HFF-Myc (cell line): ENCODE measurements at regions not wholly inside any gene's neighbourhood (a gene's known extent, or its start where the extent isn't known, plus 50 kb on each side); places are given as distances from the start of the nearest gene placed in this dataset.

Experiments used
- DNase-seq: peaks from one replicate; pipeline ENCODE4 v3.0.0-alpha.2; 2011; ENCODE audit warnings: low read depth; ENCODE audit errors: extremely low read depth
- H3K4me3 ChIP-seq: replicated peaks from 2 replicates; pipeline ENCODE4 v1.5.1; 2011; ENCODE audit warnings: low read depth, mild to moderate bottlenecking, control low read depth, low read length
- TF ChIP-seq, protein P1 (sequence below): IDR thresholded peaks from 2 replicates; pipeline ENCODE4 v1.5.1; 2012; ENCODE audit warnings: mild to moderate bottlenecking, low read depth, low read length, control low read depth; ENCODE audit errors: missing control alignments

DNA sequence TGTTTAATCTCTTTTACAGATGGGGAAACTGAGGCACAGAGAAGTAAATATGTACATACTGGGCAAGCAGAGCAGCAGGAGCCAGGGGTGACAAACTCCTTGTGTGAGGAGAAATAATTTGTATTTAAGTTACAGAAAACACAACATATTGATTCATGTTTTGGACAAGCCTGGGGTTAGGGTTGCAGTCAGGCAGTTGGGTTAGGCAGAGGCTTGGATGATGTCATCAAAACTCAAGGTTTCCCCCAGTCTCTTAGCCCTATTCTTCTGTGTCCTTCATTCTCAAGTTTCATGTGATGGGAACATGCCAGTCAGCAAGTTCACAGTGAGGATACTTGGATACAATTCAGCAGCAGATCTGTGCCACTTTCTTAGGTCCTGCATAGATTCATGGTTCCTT, 181.4 kb downstream of the CXCL12 start:
- no peak overlapping the region for H3K4me3 ChIP-seq
- no peak for DNase-seq
- TF ChIP-seq, protein P1, sequence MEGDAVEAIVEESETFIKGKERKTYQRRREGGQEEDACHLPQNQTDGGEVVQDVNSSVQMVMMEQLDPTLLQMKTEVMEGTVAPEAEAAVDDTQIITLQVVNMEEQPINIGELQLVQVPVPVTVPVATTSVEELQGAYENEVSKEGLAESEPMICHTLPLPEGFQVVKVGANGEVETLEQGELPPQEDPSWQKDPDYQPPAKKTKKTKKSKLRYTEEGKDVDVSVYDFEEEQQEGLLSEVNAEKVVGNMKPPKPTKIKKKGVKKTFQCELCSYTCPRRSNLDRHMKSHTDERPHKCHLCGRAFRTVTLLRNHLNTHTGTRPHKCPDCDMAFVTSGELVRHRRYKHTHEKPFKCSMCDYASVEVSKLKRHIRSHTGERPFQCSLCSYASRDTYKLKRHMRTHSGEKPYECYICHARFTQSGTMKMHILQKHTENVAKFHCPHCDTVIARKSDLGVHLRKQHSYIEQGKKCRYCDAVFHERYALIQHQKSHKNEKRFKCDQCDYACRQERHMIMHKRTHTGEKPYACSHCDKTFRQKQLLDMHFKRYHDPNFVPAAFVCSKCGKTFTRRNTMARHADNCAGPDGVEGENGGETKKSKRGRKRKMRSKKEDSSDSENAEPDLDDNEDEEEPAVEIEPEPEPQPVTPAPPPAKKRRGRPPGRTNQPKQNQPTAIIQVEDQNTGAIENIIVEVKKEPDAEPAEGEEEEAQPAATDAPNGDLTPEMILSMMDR, result no peak

DNA sequence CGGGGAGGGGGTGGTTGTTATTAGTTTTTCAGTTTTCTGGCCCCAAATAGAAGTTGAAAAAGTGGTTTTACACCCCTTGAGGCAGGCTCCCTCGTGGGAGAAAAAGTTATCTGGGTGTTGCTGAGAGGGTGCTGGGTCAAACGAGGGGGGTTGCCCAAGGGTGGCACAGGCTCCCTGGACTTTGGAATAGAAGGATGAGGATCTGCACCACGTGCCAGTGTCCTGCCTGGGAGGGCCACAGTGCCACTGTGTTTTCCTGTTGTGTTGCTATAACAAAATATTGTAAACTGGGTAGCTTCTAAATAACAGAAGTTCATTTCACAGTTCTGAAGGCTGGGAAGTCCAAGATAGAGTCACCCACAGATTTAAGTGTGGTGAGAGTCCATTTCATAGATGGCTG, 181.9 kb downstream of the CXCL12 start:
- TF ChIP-seq, protein P1, result no peak
- no peak for DNase-seq
- no peak overlapping the region for H3K4me3 ChIP-seq

DNA sequence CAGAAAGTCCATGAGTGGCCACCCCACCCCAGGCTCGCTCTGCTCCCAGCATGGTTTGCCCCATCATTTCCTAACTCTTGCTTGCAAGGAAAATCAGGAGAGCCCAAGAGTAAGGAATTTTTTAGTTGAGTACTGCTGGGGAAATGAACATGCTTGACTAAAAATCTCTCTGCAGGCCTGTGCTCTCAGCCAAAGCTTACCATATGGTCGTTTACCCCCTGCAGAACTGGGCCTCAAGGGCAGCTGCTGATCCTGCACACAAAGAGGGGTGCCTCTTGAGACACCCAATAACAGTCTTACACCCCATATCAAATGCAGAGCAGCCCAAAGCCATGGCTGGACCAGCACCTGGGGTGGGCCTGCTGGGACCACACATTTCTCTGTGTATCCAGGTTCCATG, 183.2 kb downstream of the CXCL12 start:
- TF ChIP-seq, protein P1, result no peak
- no peak for DNase-seq
- no peak overlapping the region for H3K4me3 ChIP-seq

DNA sequence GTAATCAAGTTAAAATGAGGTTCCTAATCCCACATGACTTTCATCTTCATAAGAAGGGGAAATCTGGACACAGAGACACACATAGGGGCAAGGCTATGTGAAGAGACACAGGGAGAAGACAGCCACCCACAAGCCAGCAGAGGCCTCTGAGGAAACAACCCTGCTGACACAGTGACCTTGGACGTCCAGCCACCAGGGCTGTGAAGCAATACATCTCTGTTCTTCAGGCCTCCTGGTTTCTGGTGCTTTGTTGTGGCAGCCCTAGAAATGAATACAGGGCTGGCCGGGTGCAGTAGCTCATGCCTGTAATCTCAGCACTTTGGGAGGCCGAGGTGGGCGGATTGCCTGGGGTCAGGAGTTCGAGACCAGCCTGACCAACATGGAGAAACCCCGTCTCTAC, 183.9 kb downstream of the CXCL12 start:
- H3K4me3 ChIP-seq, result no peak overlapping the region
- no peak for DNase-seq
- TF ChIP-seq, protein P1, result no peak

DNA sequence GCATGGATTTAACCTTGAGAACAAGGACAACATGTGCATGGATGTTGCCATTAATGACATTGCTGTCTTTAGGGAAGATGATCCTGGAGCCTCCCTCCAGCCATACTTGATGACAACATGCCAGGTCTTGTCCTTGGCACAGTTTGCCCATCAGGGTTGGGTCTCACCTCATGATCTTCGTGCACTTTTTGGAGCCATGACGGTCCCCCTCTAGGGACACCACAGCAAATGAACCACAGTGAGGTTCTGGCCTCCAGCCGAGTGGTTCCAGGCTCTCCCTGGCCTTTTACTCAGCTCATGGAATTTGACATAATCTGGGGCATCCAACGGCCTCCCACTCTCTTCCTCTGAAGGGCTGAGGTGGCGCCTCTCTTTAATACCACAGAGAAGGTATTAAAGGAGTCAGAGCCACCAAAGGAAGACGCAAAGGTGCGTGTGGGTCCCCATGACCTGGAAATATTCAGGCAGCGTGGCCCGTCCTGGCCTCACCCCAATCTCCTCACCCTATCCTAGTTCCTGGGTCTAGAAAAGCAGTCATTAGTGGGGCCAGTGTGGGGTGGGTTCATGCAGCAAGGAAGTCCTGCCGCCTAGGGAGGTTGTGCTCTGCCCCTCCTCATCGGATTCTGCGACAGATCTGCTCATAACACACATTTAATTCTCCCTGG, 184.8 kb downstream of the CXCL12 start:
- TF ChIP-seq, protein P1, result no peak
- H3K4me3 ChIP-seq, result no peak overlapping the region
- no peak for DNase-seq

DNA sequence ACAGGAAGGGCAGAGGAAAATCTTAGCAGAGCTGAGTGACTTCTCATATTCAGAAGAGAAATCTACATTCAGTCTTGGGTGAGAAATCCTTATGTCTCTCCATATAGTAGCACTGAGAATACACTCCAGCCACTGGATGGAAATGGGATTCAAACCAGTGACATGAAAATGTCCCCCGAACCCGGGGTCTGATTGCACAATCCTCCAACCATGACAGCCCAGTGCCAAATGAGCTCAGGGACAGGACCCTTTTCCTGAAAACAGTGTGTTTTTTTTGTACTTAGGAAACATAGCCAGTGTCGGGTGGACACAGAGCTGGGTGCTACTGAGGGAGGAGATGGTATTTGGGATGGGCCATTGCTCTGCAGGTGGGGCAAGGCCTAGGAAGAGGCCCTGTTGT, 185.6 kb downstream of the CXCL12 start:
- no peak overlapping the region for H3K4me3 ChIP-seq
- DNase-seq, result no peak
- TF ChIP-seq, protein P1, result no peak

DNA sequence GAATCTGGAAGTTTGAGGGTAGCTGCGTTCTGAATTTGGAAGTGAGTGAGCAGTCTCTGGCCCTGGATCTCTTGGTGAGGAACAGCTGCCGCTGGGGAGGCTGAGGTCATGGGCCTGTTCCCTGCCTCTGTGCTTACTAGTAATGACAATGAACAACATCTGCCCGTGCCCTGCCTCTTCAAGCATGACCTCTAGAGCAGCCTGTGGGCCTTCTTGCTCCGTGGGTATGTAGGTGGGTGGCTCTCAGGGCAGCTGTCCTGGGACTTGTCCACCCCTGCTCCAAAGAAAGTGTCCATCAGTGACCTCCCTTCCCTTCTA, 186.2 kb downstream of the CXCL12 start:
- TF ChIP-seq, protein P1, result no peak
- no peak for DNase-seq
- H3K4me3 ChIP-seq, result no peak overlapping the region
